DND-41 (cell line): ENCODE measurements at regions not wholly inside any gene's neighbourhood (a gene's known extent, or its start where the extent isn't known, plus 50 kb on each side); places are given as distances from the start of the nearest gene placed in this dataset.

Experiments
- ATAC-seq: fragments of 200-7000 bp; cut with Tn5 transposase; 3 replicates; pipeline ENCODE4 v1.9.1; 2021; ENCODE audit warnings: low read depth; ENCODE audit not compliant: insufficient read depth
- DNase-seq: peaks from one replicate; pipeline ENCODE4 v3.0.0-alpha.2; 2020
- H2AFZ ChIP-seq: 2 replicates; pipeline ENCODE4 v1.6.0; 2012; ENCODE audit warnings: low read depth, low read length
- H3K27ac ChIP-seq: 2 replicates; pipeline ENCODE4 v1.5.1; 2012; ENCODE audit warnings: low read length, inconsistent platforms
- H3K27me3 ChIP-seq: fragments of 200-600 bp; sonication (generic); 2 replicates; pipeline ENCODE4 v1.6.0; 2012; ENCODE audit warnings: low read length, mild to moderate bottlenecking, inconsistent platforms; ENCODE audit not compliant: insufficient read depth, poor library complexity
- H3K36me3 ChIP-seq: 2 replicates; pipeline ENCODE4 v1.5.1; 2012; ENCODE audit warnings: low read length, inconsistent platforms; ENCODE audit not compliant: insufficient read depth
- H3K4me1 ChIP-seq: 2 replicates; pipeline ENCODE4 v1.5.1; 2012; ENCODE audit warnings: mild to moderate bottlenecking, low read length; ENCODE audit not compliant: insufficient read depth
- H3K4me2 ChIP-seq: 2 replicates; pipeline ENCODE4 v1.6.0; 2012; ENCODE audit warnings: mild to moderate bottlenecking, moderate library complexity, low read length, inconsistent platforms; ENCODE audit not compliant: insufficient read depth
- H3K4me3 ChIP-seq, 2 experiments: fragments of 200-600 bp in 1 of 2; shearing (Covaris generic) in 1 of 2; 2 replicates each; pipeline ENCODE4 v1.5.1; 2012 to 2016; ENCODE audit warnings: inconsistent platforms in 2 of 2, low read length in 2 of 2, mild to moderate bottlenecking in 2 of 2, low read depth in 1 of 2, moderate library complexity in 1 of 2
- H3K79me2 ChIP-seq: 2 replicates; pipeline ENCODE4 v1.6.0; 2012; ENCODE audit warnings: low read length, inconsistent platforms; ENCODE audit not compliant: insufficient read depth
- H3K9ac ChIP-seq: 2 replicates; pipeline ENCODE4 v1.6.0; 2012; ENCODE audit warnings: low read depth, mild to moderate bottlenecking, inconsistent platforms, low read length, moderate library complexity
- H3K9me3 ChIP-seq: 2 replicates; pipeline ENCODE4 v1.5.1; 2012; ENCODE audit warnings: low read length, moderate library complexity, mild to moderate bottlenecking, inconsistent platforms; ENCODE audit not compliant: insufficient read depth, severe bottlenecking
- H4K20me1 ChIP-seq: 2 replicates; pipeline ENCODE4 v1.6.0; 2012; ENCODE audit warnings: low read length; ENCODE audit not compliant: insufficient read depth
- CTCF ChIP-seq: IDR thresholded peaks from 2 replicates; pipeline ENCODE4 v1.5.1; 2012; ENCODE audit warnings: borderline replicate concordance, low read length, moderate library complexity, mild to moderate bottlenecking; ENCODE audit not compliant: poor library complexity, severe bottlenecking; ENCODE audit errors: extremely low read depth
- EZH2 ChIP-seq: IDR thresholded peaks from 3 replicates; pipeline ENCODE4 v1.6.1; 2012; ENCODE audit warnings: borderline replicate concordance, low read depth, mild to moderate bottlenecking, moderate library complexity, low read length, inconsistent platforms; ENCODE audit not compliant: severe bottlenecking

GRCh38 chr14:100387450-100387849 lies 64.3 kb downstream of the SLC25A47 start:
- ATAC-seq (no peak), DNase-seq (no peak)
- Histone ChIP-seq H3K27me3 (no peaks in the 10 kb centered on the region), H3K4me3 (no peak overlapping the region), H3K9ac (no peak overlapping the region), H3K27ac (0 out of 2 replicates have a peak overlapping the region, but pooled peaks have one; percentile 1), H3K36me3 (peaks cover 11% of the 10 kb centered on the region; the same call in 1 of the 2 replicates), H3K79me2 (peaks cover 40% of the 10 kb centered on the region), H3K4me1 (peaks cover 45% of the 10 kb centered on the region), H2AFZ (no peak overlapping the region), H3K4me2 (no peak overlapping the region), H4K20me1 (no peaks in the 10 kb centered on the region), H3K9me3 (no peaks in the 10 kb centered on the region)
- TF ChIP-seq EZH2 (no peak), CTCF (no peak)

- DNase-seq (no peak), ATAC-seq (no peak)
- no peak overlapping the region for H3K9ac ChIP-seq
- H3K27me3 ChIP-seq: no peaks in the 10 kb centered on the region
- no peak overlapping the region for H3K4me2 ChIP-seq
- H3K9me3 ChIP-seq: no peaks in the 10 kb centered on the region
- H4K20me1 ChIP-seq: no peaks in the 10 kb centered on the region
- H3K36me3 ChIP-seq: 0 out of 2 replicates have a peak, but pooled peaks cover 1% of the 10 kb centered on the region
- no peak overlapping the region for H3K4me3 ChIP-seq
- H3K4me1 ChIP-seq: peaks cover 39% of the 10 kb centered on the region
- H2AFZ ChIP-seq: no peak overlapping the region
- H3K79me2 ChIP-seq: peaks cover 39% of the 10 kb centered on the region
- H3K27ac ChIP-seq: peak overlapping the region; percentile 8; the same call in 1 of the 2 replicates
- TF ChIP-seq CTCF (no peak), EZH2 (no peak)
Measured at GRCh38 chr14:100388103-100389054, 65.2 kb downstream of the SLC25A47 start.

- Histone ChIP-seq H3K36me3 (no peaks in the 10 kb centered on the region), H3K27ac (no peak overlapping the region), H3K4me3 (no peak overlapping the region), H3K9ac (no peak overlapping the region), H3K27me3 (no peaks in the 10 kb centered on the region), H4K20me1 (no peaks in the 10 kb centered on the region), H3K4me2 (no peak overlapping the region), H2AFZ (no peak overlapping the region), H3K79me2 (peaks cover 42% of the 10 kb centered on the region), H3K4me1 (peaks cover 26% of the 10 kb centered on the region), H3K9me3 (no peaks in the 10 kb centered on the region)
- DNase-seq: no peak
- ATAC-seq: no peak
- no peak for TF ChIP-seq EZH2
- no peak for TF ChIP-seq CTCF
Measured at GRCh38 chr14:100389497-100390104, 66.5 kb downstream of the SLC25A47 start.
